HG03558 (cell line): ENCODE measurements at regions not wholly inside any gene's neighbourhood (a gene's known extent, or its start where the extent isn't known, plus 50 kb on each side); places are given as distances from the start of the nearest gene placed in this dataset.

ENCODE experiments used
- ATAC-seq: cut with Tn5 transposase; IDR thresholded peaks from one replicate; pipeline ENCODE4 v1.9.1; 2021; ENCODE audit warnings: moderate number of reproducible peaks; ENCODE audit not compliant: unreplicated experiment; ENCODE audit errors: extremely low read depth

- no peak for ATAC-seq
These were observed 732.1 kb upstream of the NR2F2 start for GRCh38 chr15:95598251-95598855.

- no peak for ATAC-seq
These were observed 730.1 kb upstream of the NR2F2 start for GRCh38 chr15:95600367-95600766.

- ATAC-seq = no peak
These were observed 729.6 kb upstream of the NR2F2 start for GRCh38 chr15:95600884-95601283.

GRCh38 chr15:95601525-95601924, 729.0 kb upstream of the NR2F2 start:
- ATAC-seq = no peak

- no peak for ATAC-seq
These were observed 726.7 kb upstream of the NR2F2 start for GRCh38 chr15:95603802-95604201.

GRCh38 chr15:95604634-95605036, 725.9 kb upstream of the NR2F2 start:
- ATAC-seq = no peak

GRCh38 chr15:95605098-95605497, 725.4 kb upstream of the NR2F2 start:
- ATAC-seq = no peak

GRCh38 chr15:95606551-95606950, 723.9 kb upstream of the NR2F2 start:
- ATAC-seq = no peak

GRCh38 chr15:95608371-95608770, 722.1 kb upstream of the NR2F2 start:
- no peak for ATAC-seq

- no peak for ATAC-seq
These were observed 721.4 kb upstream of the NR2F2 start for GRCh38 chr15:95609096-95609495.

- no peak for ATAC-seq
These were observed 719.6 kb upstream of the NR2F2 start for GRCh38 chr15:95610945-95611344.

GRCh38 chr15:95615436-95615835, 715.1 kb upstream of the NR2F2 start:
- ATAC-seq = no peak

GRCh38 chr15:95616306-95616705, 714.2 kb upstream of the NR2F2 start:
- ATAC-seq = no peak

- no peak for ATAC-seq
These were observed 709.4 kb upstream of the NR2F2 start for GRCh38 chr15:95620934-95621579.

GRCh38 chr15:95622843-95623242, 707.7 kb upstream of the NR2F2 start:
- ATAC-seq = no peak

- no peak for ATAC-seq
These were observed 706.4 kb upstream of the NR2F2 start for GRCh38 chr15:95624100-95624499.

- ATAC-seq = no peak
These were observed 705.7 kb upstream of the NR2F2 start for GRCh38 chr15:95624616-95625361.

GRCh38 chr15:95626501-95627361, 703.8 kb upstream of the NR2F2 start:
- no peak for ATAC-seq

- no peak for ATAC-seq
These were observed 700.9 kb upstream of the NR2F2 start for GRCh38 chr15:95629503-95630168.

GRCh38 chr15:95630683-95631082, 699.8 kb upstream of the NR2F2 start:
- ATAC-seq = no peak
